ENCODE measurements at regions not wholly inside any gene's neighbourhood (a gene's known extent, or its start where the extent isn't known, plus 50 kb on each side); places are given as distances from the start of the nearest gene placed in this dataset.

DNA sequence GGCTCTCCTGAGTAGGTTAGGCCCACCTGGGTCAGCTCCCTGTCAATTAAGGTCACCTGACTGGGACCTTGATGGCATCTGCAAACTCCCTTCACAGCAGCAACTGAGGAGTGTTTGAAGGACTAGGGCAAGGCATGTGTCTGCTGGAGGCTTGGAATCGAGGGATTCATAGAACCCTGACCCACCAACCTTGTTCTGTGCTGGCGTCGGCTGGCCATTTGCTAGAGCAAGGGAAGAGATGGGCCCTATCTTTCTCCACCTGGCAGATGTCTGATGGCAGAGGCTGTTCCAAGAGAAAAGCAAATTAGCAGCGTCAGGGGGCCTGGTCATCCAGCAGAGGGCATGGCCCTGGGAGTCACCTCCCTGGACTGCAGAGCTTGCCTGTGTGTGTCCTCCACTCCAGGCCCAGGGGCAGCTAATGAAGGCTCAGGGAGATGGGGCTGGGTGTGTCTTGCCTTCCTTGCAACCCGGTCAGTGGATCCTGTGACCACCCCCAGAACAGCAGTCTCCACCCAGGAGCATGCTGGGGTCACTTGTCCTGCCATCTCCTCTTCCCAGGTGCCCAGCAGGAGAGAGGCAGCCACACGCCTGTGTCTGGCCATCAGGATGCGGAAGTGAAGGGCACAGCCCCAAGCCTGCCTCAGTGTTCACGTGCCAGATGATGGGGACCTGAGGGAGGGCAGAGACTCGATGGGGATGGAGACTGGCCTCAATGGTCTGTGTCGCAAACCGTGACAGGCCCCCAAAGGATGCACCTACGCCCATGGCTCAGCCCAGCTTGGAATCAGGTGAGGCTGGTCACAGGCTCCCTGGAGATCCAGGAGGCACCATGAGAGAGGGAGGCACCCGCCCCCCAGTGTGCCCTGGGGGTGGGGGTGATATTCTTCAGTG lies 53.9 kb downstream of the BARX1 start:
- H3K4me3 ChIP-seq (ENCODE audit: low read depth, low read length) = no peak overlapping the region
- TF ChIP-seq, protein P1, sequence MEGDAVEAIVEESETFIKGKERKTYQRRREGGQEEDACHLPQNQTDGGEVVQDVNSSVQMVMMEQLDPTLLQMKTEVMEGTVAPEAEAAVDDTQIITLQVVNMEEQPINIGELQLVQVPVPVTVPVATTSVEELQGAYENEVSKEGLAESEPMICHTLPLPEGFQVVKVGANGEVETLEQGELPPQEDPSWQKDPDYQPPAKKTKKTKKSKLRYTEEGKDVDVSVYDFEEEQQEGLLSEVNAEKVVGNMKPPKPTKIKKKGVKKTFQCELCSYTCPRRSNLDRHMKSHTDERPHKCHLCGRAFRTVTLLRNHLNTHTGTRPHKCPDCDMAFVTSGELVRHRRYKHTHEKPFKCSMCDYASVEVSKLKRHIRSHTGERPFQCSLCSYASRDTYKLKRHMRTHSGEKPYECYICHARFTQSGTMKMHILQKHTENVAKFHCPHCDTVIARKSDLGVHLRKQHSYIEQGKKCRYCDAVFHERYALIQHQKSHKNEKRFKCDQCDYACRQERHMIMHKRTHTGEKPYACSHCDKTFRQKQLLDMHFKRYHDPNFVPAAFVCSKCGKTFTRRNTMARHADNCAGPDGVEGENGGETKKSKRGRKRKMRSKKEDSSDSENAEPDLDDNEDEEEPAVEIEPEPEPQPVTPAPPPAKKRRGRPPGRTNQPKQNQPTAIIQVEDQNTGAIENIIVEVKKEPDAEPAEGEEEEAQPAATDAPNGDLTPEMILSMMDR (IDR thresholded peaks at IDR 0.05; ENCODE audit: insufficient read depth, low read length) = no peak
- DNase-seq (ENCODE audit: low read depth) = no peak

DNA sequence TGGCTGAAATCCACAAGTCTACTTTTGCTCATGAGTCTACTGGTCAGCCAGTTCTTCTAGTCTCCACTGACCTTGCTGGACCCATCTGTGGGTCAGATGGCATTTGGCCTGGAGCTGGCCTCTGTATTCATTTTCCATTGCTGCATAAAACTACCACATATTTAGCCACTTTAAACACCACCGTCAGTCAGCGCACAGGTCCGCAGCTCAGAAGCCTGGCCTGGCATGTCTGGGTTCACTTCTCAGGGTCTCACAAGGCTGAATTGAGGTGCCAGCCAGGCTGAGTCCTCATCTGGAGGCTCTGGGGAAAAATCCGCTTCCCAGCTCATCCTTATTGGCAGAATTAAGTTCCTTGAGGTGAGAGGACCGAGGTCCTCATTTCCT lies 54.7 kb downstream of the BARX1 start:
- H3K4me3 ChIP-seq (ENCODE audit: low read depth, low read length) = no peak overlapping the region
- TF ChIP-seq, protein P1 (IDR thresholded peaks at IDR 0.05; ENCODE audit: insufficient read depth, low read length) = no peak
- no peak for DNase-seq (ENCODE audit: low read depth)

DNA sequence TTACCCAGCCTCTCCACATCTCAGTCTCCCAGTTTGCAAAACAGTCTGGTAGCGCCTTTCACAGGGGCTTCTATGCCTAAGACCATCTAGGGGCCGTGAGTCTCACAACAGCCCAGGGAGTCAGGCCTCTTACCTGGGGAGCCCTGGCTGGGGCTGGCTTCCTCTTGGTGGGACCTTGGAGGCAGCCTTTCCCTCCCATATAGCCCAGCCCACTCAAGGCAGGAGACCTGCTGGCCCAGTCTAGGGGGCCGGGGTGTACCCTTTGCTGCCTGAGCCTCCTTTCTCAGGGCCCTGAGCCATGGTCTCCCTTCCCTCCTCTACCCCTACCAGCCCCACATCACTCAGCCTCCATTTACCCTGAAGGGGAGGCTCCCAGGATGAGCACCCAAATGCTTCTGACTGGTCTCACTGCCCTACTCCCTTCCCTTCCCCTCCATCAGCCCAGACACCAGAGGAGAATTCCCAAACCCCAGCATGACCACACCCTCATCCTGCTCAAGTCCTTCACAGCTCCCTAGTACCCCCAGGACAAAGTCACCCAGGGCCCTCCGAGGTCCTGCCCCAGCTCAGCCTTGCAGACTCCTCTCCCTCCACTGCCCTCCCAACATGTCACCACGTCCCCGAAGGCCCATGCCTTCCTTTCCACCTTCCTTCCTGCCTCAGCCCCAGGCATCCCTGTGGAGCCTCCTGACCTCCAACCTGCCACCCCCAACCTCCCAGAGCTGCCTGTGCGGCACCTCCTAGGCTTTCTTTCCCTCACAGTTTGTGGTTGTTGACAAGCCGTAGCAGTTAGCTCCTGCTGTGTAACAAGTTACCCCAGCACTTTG lies 55.3 kb downstream of the BARX1 start:
- H3K4me3 ChIP-seq (ENCODE audit: low read depth, low read length) = no peak overlapping the region
- no peak for DNase-seq (ENCODE audit: low read depth)
- TF ChIP-seq, protein P1 (IDR thresholded peaks at IDR 0.05; ENCODE audit: insufficient read depth, low read length) = no peak

DNA sequence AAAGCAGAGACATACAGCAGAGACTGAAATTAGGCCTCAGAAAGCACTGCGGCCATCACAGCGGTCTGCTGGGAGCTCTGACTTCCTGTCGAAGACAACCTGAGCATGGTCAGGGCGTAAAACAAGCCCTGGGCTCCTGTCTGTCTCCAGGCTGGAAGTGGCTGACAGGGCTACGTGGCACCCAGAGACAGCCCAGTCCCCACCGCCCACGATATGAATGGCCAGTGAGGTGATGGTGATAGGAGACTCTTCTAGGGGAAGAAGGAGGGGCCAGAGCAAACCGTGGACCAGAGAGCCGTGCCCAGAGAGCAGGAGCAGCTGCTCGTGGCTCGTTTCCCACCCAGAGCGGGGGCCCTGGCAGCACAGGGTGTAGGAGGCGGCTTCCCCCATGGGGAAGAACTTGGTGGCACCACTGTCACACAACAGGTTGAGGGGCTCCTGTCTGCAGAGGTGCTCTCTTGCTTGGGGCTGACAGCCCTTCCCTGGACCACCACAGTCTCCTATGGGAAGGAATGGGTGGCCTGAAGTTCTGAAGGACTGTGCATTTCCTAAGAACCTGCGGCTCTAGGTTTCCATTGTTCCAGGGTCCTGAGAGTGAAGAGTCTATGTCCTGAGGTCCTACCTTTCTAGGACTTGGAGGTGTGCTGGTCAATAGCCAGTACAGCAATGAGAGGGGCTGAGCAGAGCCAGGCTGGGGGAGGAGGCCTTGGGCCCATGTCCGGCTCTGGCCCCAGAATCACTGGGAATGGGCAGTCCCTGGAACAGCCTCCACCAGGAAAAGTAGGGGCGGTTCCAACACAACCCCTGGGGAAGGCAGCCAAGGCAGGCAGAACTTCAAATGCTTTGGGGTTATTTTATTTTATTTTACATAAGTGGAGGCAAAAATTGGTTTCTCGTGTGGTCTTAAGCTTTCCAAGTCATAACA lies 56.4 kb downstream of the BARX1 start:
- DNase-seq (ENCODE audit: low read depth) = no peak
- no peak overlapping the region for H3K4me3 ChIP-seq (ENCODE audit: low read depth, low read length)
- TF ChIP-seq, protein P1 (IDR thresholded peaks at IDR 0.05; ENCODE audit: insufficient read depth, low read length) = no peak

DNA sequence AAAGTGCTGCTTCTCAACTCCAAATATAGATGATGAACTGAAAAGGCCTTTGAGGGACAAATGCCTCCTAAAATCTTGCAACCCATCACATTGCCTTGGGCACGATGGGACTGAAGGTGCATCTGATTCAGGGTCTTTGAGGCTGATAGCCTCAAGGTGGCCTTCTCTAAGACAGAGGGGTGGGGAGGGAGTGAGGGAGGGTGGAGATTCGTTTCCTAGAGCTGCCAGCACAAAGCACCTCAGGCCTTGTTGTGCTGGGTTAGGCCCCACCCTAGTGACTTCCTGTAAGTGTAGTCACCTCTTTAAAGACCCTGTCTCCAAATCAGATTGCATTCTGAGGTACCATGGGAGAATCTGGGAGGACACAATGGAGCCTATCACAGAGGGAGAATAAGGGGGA lies 57.1 kb downstream of the BARX1 start:
- H3K4me3 ChIP-seq (ENCODE audit: low read depth, low read length) = no peak overlapping the region
- DNase-seq (ENCODE audit: low read depth) = no peak
- TF ChIP-seq, protein P1 (IDR thresholded peaks at IDR 0.05; ENCODE audit: insufficient read depth, low read length) = no peak
